Panc1 (cell line): ENCODE measurements at regions not wholly inside any gene's neighbourhood (a gene's known extent, or its start where the extent isn't known, plus 50 kb on each side); places are given as distances from the start of the nearest gene placed in this dataset.

Experiments used
- ATAC-seq: fragments of 200-7000 bp; cut with Tn5 transposase; 2 replicates; pipeline ENCODE4 v1.9.1; 2020; ENCODE audit warnings: mild to moderate bottlenecking, moderate library complexity
- BruUV-seq: library from RNA; stranded (reverse); fragments of 400-500 nt; replicated peaks from 2 replicates; lab custom pipeline; 2021; lab: Mats Ljungman, UMichigan
- CTCF ChIA-PET: fragments of 300-600 bp; sonication (Branson Sonifier 250); formaldehyde crosslinking; loops from one replicate; lab custom pipeline; 2022; ENCODE audit warnings: antibody characterized with exemption; lab: Charles Lee
- POLR2A ChIA-PET: fragments of 300-600 bp; sonication (Branson Sonifier 250); formaldehyde crosslinking; loops from one replicate; lab custom pipeline; 2022; ENCODE audit warnings: antibody characterized with exemption; lab: Charles Lee
- DNase-seq: peaks from one replicate; pipeline ENCODE4 v3.0.0-alpha.2; 2010; ENCODE audit warnings: low read depth, low spot score
- H3K27ac ChIP-seq: 2 replicates; pipeline ENCODE4 v1.5.1; 2011; ENCODE audit warnings: mild to moderate bottlenecking, low read length, inconsistent platforms
- H3K27me3 ChIP-seq: fragments of 200-500 bp; sonication (Bioruptor generic); 2 replicates; pipeline ENCODE4 v1.6.0; 2014; ENCODE audit warnings: low read length, inconsistent platforms; ENCODE audit not compliant: control insufficient read depth, insufficient read depth
- H3K36me3 ChIP-seq: fragments of 200-500 bp; sonication (Bioruptor generic); 2 replicates; pipeline ENCODE4 v1.5.1; 2014; ENCODE audit warnings: inconsistent platforms, mild to moderate bottlenecking, low read length, moderate library complexity; ENCODE audit not compliant: control insufficient read depth, insufficient read depth
- H3K4me1 ChIP-seq: 2 replicates; pipeline ENCODE4 v1.5.1; 2011; ENCODE audit warnings: inconsistent platforms, mild to moderate bottlenecking, low read length, moderate library complexity; ENCODE audit not compliant: control insufficient read depth, insufficient read depth
- H3K4me3 ChIP-seq, 2 experiments: 2 replicates each; pipeline ENCODE4 v1.5.1; 2011 to 2012; ENCODE audit warnings: low read depth in 2 of 2, low read length in 2 of 2, mild to moderate bottlenecking in 2 of 2, inconsistent platforms in 1 of 2, moderate library complexity in 1 of 2
- H3K9me3 ChIP-seq: fragments of 200-500 bp; sonication (Bioruptor generic); 2 replicates; pipeline ENCODE4 v1.5.1; 2014; ENCODE audit warnings: low read depth, mild to moderate bottlenecking, inconsistent platforms, low read length, moderate library complexity; ENCODE audit not compliant: control insufficient read depth, insufficient read depth
- CTCF ChIP-seq: fragments of 450-650 bp; IDR thresholded peaks from 2 replicates; pipeline ENCODE4 v1.5.1; 2017; ENCODE audit warnings: mild to moderate bottlenecking
- POLR2AphosphoS5 ChIP-seq: IDR thresholded peaks from 2 replicates; pipeline ENCODE4 v1.6.1; 2012; ENCODE audit warnings: mild to moderate bottlenecking, low read depth, low read length, moderate library complexity
- REST ChIP-seq, 2 experiments: IDR thresholded peaks; 2 replicates each; pipeline ENCODE4 v1.6.1; 2011 to 2012; ENCODE audit warnings: low read depth in 2 of 2, control low read depth in 1 of 2, low read length in 1 of 2, mild to moderate bottlenecking in 1 of 2, moderate library complexity in 1 of 2; ENCODE audit not compliant: insufficient read depth in 1 of 2
- SIN3A ChIP-seq: IDR thresholded peaks from 2 replicates; pipeline ENCODE4 v1.6.1; 2012; ENCODE audit warnings: low read depth, mild to moderate bottlenecking, low read length, moderate library complexity, borderline replicate concordance; ENCODE audit not compliant: insufficient read depth
- TCF7L2 ChIP-seq: IDR thresholded peaks from 2 replicates; pipeline ENCODE4 v1.6.1; 2011; ENCODE audit warnings: mild to moderate bottlenecking, low read depth, low read length, inconsistent platforms
- in situ Hi-C: cut with HindIII; loops from 2 replicates; pipeline ENCODE4 v1.10.0; 2016; ENCODE audit warnings: low sequenced_read_pairs, low pct_unique_long_range_greater_than_20kb
- intact Hi-C: fragments of 100-400 bp; cut with micrococcal nuclease; formaldehyde crosslinking; loops from one replicate; pipeline ENCODE4 v1.10.0; 2022; ENCODE audit not compliant: unreplicated experiment

GRCh38 chr13:71242201-71242600 lies 624.8 kb downstream of the DACH1 start:
- ChIA-PET CTCF (no interaction called here), POLR2A (no interaction called here)
- intact Hi-C loops: no loop called here
- BruUV-seq: no TSS peak
- Histone ChIP-seq H3K27ac (no peak overlapping the region), H3K9me3 (no peaks in the 10 kb centered on the region), H3K36me3 (no peaks in the 10 kb centered on the region), H3K4me1 (no peaks in the 10 kb centered on the region), H3K27me3 (no peaks in the 10 kb centered on the region), H3K4me3 (no peak overlapping the region)
- in situ Hi-C loops: no loop called here
- TF ChIP-seq CTCF (no peak), TCF7L2 (no peak), SIN3A (no peak), REST (IDR thresholded peaks at IDR 0.05; ENCODE audit: insufficient read depth in 1 of 2, low read depth in 2 of 2, low read length in 1 of 2) (no peak), POLR2AphosphoS5 (no peak)
- DNase-seq: no peak
- no peak for ATAC-seq

- ChIA-PET POLR2A (no interaction called here), CTCF (no interaction called here)
- DNase-seq (no peak), ATAC-seq (no peak)
- Histone ChIP-seq H3K9me3 (no peaks in the 10 kb centered on the region), H3K27me3 (no peaks in the 10 kb centered on the region), H3K27ac (no peak overlapping the region), H3K36me3 (no peaks in the 10 kb centered on the region), H3K4me3 (no peak overlapping the region), H3K4me1 (no peaks in the 10 kb centered on the region)
- BruUV-seq: no TSS peak
- intact Hi-C loops (no loop called here), in situ Hi-C loops (no loop called here)
- TF ChIP-seq REST (IDR thresholded peaks at IDR 0.05; ENCODE audit: insufficient read depth in 1 of 2, low read depth in 2 of 2, low read length in 1 of 2) (no peak), CTCF (peak; percentile 33; the same call in 1 of the 2 replicates)
Measured at GRCh38 chr13:71240911-71241310, 626.1 kb downstream of the DACH1 start.
